HG03280 (cell line): ENCODE measurements at regions not wholly inside any gene's neighbourhood (a gene's known extent, or its start where the extent isn't known, plus 50 kb on each side); places are given as distances from the start of the nearest gene placed in this dataset.
A peak's percentile ranks its signal among the peaks of the same experiment; 100 is the strongest.

Experiments
- ATAC-seq: cut with Tn5 transposase; IDR thresholded peaks from one replicate; pipeline ENCODE4 v1.9.1; 2021; ENCODE audit warnings: mild to moderate bottlenecking, moderate library complexity; ENCODE audit not compliant: unreplicated experiment

DNA sequence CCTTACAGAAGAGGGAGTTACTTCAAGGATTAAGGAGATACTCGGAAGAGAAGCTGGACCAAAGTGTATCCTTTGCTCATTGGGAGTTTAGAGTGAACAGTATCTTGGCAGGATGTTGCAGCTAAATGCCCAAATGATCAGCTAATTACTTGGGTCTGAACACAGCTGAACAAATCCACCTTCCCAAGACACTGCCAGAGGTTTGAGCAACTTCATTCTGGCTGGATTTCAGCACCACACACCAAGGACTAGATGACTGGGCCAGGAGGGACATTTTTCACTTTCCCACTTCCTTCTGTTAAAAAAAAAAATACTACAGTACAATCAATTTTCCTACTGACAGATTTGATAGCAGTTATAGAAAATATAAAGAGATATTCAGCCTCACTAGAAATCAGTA is 324.6 kb downstream of the MID1IP1 start:
- ATAC-seq = no peak

DNA sequence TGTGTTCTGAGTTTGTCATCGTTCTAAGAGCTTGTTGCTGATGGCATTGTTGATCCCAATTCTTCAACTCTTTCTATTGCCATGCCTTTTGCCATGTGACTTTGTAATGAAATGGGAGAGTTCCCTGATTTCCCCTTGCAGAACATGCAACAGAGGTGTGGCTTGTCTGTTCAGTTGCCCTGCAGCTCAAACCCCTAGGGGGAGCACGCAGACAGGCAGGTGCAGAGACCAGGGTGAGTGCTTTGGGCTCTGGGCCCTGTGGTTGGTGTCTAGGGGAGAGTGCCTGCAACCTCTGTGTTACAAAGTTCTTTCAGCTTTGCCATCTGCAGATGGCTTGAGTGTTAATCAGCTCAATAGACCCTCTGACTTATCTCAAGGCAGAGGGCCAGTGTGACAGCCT is 332.7 kb downstream of the MID1IP1 start:
- ATAC-seq = no peak

DNA sequence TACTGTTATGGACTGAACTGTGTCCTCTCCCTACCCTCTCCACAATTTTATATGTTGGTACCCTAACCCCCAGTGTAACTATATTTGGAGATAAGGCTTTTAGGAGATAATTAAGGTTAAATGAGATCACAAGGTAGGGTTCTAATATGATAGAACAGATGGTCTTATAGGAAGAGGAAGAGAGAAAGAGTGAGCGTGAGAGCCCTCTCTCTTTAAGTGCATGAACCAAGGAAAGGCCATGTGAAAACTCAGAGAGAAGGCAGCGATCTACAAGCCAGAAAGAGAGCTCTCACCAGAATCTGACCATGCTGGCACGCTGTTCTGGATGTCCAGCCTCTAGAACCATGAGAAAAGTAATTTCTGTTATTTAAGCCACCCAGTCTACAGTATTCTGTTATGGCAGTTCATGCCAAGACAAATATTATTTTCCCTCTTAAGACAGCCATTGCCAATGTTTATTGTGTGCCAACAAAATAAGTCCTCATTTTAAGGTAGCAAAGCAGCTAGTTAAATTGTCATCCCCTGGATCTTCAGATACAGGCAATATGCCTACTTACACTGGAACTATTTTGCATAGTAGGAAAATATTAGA is 336.2 kb downstream of the MID1IP1 start:
- no peak for ATAC-seq

DNA sequence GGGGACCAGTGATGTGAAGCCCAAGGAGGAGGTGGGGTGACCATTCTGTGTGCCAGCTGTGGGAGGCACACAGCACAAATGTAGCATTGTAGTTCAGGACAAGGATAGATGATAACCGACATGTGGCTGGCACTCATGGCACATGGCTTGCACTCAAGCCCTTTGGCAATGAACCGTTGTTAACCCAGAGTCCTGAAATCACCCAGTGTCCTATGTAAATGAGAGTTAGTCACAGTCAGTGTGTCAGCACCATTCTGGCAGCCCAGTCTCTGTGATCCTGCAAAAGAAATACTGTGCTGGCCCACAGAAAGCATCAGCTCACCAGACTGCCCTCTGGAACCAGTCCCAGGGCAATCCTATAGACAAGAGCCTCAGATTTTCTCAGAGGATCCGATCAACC is 339.3 kb downstream of the MID1IP1 start:
- ATAC-seq = no peak

DNA sequence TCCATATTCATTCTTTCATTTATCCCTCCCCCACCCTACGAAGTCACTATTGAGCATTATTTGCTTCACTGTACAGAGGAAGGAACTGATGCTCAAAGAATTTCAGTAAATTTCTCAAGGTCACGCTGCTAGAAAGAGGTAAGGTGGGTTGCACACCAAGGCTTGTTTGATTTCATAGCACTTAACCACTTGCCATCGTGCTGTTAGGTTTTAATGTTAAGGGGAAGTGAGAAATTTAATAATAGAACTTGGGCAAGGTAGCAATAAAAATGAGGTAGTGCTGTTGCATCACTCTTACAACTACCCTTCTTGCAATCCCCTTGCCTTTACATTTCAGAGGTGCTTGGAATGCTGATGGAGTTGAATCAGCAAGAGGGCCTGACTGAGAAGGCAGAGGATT is 343.1 kb downstream of the MID1IP1 start:
- peak; percentile 53 for ATAC-seq

DNA sequence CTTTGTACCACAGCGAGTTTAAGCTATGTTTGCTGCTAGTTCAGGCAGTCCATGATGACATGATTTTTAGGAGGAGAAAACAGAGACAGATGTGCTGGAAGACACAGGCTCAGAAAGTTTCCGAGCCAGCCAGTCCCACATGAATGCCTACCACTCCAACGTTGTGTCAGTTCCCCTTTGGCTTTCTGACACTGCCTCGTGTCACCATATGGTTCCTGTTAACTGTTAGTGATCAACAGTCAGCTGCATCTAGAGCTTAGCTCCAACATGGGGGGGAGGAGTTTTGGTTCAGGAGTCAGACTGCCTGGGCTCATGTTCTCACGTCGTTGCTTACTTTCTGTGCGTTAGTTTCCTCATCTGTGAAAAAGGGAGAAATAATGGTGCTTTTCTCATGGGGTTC is 343.7 kb downstream of the MID1IP1 start:
- peak; percentile 67 for ATAC-seq

DNA sequence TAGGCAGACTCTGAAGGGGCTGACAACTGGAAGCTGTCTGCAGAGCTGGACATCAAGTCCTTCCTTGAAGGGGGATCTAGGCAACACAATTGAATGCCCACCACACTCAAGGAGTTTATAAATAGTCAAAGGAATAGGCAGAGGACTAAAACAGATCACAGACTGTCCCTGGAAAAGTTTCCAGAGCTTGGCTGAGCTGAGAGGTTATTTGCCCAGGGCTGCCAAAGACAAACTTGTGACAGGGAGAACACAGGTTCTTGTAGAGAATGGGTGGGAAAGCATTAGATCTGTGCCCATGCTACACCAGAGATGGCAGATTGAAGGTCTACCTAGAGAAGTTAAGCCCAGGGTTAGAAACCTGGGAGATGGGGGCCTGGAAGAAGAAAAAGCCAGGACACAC is 344.6 kb downstream of the MID1IP1 start:
- no peak for ATAC-seq

DNA sequence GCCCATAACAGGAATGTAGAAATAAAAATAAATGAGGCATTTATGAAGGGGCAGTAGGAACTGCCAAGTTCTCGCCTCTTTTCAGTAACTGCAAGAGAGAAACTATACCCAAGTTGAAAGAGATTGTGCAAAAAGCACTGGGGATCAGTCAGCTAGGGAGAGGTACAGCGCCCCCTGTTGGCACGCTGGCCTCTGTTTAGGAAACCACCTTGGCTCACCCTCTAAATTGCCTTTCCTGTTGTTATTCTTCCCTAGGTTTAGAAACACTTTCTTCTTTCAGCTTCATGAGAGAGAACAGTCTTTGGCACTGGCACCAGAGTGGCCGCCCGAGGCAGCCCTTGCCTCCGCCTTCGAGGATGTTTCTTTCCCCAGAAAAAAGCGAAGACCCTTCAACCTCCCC is 348.5 kb downstream of the MID1IP1 start:
- no peak for ATAC-seq

DNA sequence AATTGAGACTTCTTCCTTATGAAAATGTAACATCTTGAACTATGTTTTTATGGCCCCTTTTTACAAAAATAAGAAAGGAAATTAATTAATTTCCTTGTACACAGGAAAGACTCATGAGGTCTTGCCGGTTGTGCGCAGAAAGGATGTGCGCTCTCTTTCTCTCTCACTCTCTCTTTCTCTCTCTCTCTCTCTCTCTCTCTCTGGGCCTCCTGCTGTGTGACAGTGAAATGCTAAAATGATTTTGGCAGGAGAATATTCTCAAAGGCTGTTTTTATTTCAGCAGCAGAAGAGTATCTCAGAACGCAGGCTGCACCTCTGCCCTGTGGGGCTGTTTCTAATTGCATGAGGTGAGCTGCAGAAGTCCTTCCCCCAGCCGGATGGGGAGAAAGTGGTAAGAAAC is 349.0 kb downstream of the MID1IP1 start:
- no peak for ATAC-seq

DNA sequence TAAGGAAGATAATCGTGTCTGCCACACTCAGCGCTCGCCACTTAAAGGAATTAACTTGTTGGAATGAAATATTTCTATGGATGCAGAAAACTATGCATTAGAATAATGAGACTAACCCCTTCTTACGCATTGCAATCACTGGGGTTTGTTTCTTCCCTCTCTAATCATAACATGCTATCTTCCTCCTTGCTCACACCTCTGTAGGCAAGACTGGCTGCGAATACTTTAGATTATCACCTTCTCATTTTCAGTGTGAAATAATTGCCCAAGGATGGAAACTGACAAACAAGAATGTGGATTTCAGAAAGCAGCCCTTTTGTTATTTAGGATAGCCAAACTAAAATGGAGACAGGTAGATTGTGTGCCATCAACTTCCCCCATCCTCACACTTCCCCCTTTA is 349.4 kb downstream of the MID1IP1 start:
- no peak for ATAC-seq

DNA sequence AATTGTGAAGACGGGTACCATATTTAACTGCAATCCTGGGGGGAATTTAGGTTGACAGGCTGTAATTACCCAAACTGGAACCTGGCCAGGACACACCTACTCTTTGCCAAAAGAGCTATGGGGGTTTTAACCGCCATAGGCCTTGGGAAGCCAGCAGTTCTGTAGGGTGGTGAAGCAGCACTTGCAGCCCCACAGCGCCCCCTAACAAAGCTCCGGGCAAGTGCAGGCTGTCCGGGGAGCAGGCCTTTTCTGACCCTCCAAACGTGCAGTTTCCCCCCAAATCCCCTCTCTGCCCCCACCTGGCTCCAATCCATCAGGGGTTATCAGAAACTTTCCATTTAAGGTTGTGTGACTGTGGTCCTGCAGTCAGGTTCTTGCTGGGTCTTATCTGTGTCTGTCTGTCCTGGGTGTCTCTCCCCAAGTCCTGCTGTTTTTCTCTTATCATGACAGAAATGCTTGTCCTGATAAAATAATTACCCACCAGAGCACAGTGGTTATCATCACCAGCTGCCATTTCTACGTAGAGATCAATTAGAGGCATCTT is 350.9 kb downstream of the MID1IP1 start:
- ATAC-seq = no peak

DNA sequence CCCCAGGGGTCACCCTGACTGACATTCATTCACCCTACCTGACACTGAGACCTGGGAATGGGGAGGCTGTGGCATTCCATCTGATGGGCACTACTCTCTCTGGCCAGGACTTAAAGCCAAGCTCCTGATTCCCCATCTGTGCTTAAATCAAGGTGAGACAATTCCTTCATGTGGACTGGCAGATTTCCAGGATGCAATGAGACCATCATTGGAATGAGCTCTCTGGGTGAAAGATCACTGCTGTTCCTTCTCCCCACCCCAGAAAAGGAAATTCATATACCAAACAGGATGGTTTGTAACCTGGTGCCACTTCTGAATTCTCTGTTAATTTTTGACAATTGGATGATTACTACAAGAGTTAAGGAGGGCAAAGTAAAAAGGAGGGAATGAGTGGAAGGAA is 354.8 kb downstream of the MID1IP1 start:
- no peak for ATAC-seq

DNA sequence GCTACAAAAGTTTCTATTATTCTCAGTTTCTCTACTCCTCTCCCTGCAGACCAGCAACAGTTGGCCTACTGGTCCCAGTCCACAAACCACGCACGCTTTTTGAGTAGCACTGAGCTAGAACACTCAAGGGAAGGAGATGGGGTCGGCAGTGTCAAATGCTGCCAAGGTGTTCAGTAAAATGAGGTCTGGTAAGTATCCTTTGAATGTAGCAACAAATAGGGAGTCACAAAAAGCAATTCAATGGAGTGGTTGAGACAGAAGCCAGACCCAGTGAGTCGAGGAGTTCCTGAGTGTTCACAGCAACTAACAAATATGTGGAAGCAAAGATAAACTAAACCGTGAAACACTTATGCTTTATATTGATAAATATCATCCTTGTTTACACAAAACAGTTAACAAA is 355.7 kb downstream of the MID1IP1 start:
- ATAC-seq = no peak

DNA sequence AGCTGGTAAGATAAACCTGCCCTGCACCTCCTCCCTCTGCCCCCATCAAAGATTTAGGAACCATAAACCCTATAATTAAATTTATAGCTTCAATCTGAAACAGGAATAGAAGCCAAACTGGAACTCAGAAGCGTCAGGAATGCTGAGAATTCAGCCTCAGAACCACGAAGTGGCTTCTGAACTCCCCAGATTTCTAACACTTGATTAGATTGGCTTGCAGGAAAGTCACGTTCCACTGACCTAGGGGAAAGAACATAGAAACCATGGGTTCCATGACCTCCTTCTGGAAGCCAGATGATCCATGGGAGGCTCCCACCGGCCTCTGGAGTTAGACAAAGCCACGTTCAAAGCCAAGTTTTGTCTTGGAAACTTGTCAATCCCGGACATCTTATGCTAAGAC is 356.5 kb downstream of the MID1IP1 start:
- no peak for ATAC-seq

DNA sequence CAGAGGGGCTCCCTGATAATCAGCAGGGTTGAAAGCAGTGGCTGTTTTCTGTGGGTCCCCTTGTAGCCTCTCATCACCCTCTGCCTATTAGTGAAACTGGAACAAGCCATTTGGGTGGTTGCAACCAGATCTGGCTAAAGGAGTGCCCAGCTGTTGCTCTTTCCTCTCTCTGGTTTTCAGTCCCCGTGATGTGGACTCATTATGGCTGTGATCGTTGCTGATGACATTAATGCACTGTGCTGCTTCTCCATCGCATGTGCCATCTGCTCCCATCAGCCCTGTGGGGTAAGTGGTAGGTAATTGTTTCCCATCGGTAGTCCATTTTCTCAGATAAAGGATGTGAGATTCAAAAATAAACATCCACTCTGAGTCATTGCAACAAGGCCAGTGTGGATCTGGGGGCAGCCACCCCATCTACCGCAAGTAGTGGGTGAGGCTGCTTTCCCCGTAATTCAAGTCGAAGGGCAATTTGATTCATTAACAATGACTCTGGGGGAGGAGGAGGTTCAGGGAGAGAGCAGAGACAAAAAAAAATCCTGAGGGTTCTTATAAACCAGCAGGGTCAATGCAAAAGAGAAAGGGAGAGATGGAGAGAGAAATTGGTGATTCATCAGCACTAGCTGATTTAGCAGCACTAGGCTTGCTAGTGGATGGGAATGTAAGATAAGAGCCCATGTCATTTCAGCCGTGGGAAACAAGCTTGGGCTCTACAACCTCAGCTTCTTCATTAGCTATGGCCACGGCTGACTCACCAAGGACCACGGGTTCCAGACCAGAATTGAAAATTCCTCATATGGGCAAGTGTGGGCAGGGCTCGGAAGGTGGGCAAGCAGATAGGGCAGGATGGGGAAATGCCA is 357.8 kb downstream of the MID1IP1 start:
- peak; percentile 80 for ATAC-seq

DNA sequence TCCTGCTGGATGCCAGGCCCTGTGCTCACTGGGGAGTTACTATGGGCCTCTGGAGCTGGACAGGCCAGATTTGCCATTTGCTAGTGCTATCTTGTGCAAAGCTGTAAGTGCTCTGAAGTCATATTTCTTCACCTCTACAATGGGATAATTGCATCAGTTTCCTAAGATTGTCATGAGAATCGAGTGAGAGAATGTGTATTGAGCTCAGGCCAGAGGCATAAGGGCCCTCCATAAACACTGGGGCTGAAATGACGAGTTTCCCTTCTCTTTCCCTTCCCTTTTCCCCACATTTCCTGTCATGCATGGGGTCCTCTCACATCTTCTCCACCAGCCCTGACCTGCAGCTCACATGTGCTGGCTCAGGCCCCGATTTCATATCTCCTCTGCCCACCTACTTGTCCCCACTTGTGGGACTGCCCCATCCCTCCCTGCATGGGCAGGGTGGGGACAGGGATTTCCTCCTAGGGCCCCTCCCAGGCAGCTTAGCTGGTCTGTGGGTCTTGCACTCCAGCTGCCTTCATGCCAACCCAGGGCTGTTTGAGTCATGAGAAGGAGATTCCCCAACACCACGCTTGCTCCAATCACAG is 358.8 kb downstream of the MID1IP1 start:
- no peak for ATAC-seq

DNA sequence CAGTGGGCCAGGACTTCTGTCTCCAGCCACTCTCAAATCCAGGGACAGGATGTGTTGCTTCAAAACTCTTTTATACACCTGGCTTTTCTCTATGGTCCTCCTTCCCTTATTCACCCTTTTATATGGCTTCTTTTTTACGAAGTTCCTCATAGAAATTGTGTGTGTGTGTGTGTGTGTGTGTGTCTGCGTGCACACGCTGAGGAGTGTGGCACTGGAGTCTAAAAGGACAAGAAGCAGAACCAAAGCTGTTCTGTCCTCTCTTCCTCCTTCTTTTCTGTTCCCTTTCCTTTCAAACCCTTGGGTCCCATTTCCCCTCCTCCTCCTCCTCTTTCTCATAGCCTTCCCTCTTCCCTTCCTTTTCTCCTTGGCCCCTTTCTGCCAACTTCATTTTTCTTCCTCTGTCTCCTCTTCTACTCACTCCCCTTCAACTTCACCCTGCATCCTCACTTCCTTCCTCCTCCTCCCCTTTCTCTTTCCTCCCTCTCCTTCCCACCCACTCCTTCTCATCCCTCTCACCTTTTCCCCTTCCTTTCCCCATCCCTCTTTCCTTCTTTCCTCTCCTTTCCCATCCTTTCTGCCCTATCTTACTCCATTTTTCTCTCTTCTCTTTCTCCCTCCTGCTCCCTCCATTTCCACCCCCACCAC is 360.5 kb downstream of the MID1IP1 start:
- ATAC-seq = no peak

DNA sequence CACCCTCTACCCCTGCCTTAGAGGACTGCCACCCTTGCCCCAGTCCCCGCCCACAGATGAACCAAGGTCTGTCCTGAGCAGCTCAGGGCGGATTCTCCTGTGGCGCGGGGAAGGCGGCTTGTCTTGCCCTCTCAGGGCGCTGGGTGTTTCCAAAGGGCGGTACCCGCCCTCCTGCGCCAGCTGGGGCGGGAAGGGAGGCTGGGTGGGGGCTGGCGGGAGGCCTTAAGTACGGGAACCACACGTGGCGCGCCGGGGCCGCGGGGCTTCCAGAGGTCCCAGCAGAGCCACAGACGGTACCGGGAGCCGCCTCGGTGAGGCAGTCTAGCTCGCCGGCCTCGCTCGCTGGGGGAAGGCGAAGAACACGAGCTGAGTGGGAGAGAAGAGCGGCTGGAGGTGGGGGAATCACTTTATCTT is 361.1 kb downstream of the MID1IP1 start:
- ATAC-seq = no peak

DNA sequence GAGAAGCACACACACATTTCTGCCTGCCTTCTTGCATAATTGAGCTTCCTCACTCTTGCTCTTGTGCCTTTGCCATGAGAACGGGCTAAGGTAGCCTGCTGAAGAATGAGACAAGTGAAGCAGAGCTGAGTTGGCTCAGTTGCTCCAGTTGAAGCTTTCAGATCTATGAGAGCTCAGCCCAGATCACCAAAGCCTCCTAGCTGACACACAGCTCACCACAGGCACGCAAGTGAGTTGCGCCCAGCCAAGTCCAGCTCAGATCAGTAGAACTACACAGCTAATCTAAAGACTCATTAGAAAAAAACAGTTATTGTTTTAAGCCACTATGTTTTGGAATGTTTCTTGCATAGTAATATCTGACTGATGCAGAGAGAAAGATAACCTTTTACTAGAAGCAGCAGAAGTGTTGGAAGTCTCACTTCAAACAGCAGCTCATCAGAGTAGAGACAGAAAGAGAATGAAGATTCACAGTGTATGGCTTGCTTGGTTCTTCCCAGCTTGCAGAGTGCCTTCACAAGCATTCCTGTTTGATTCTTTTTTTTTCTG is 362.4 kb downstream of the MID1IP1 start:
- no peak for ATAC-seq

DNA sequence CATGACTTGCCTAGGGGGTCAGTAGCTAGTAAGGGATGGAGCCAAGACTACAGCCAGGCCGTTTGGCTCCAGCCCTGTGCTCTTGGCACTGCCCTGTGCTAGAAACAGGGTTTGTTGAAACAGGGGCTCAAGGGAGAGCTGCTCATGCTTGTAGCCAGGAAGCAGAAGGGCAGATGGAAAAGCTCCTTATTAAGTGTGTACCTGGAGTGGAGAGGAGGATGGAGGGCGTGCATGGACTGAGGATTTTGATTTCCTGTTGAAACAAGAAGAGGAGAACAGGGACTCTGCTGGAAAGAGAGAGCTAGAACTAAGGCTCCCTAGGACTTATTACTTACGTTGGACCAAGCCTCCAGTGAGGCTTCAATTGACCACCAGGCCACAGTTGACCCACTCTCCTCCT is 363.0 kb downstream of the MID1IP1 start:
- no peak for ATAC-seq

DNA sequence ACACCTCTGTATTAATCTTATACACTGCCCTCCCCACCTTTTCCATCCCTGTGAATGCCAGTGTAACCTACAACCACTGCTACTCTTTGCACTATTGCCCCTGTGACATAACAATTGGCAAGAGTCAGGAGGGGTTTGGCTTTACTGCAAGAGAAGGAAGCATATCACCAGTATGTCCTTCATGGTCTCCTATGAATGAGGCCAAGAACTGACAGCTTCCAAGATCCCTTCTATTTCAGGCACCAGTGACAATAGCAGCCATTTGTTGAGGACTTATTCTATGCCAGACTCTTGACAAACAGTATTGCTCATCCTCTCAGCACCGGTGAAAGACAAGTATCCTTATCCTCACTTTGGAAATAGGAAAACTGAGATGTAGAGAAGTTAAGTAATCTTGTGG is 363.9 kb downstream of the MID1IP1 start:
- no peak for ATAC-seq
